Calu3 (cell line): ENCODE measurements at regions not wholly inside any gene's neighbourhood (a gene's known extent, or its start where the extent isn't known, plus 50 kb on each side); places are given as distances from the start of the nearest gene placed in this dataset.

Experiments used
- BruUV-seq: library from RNA; stranded (reverse); fragments of 400-500 nt; replicated peaks from 2 replicates; lab custom pipeline; 2021; lab: Mats Ljungman, UMichigan
- CTCF ChIA-PET: fragments of 300-600 bp; sonication (Branson Sonifier 250); formaldehyde crosslinking; loops from one replicate; lab custom pipeline; 2022; ENCODE audit warnings: antibody characterized with exemption; lab: Charles Lee
- DNase-seq: peaks from one replicate; pipeline ENCODE4 v3.0.0; 2022
- H3K27ac Mint-ChIP-seq: one replicate; pipeline ENCODE4 v1.8.0; 2022; ENCODE audit warnings: mixed read lengths; ENCODE audit not compliant: unreplicated experiment
- H3K27me3 Mint-ChIP-seq: one replicate; pipeline ENCODE4 v1.8.0; 2022; ENCODE audit warnings: mixed read lengths; ENCODE audit not compliant: unreplicated experiment
- H3K36me3 Mint-ChIP-seq: one replicate; pipeline ENCODE4 v1.8.0; 2022; ENCODE audit warnings: mild to moderate bottlenecking, moderate library complexity, mixed read lengths; ENCODE audit not compliant: insufficient read depth, unreplicated experiment
- H3K4me1 Mint-ChIP-seq: one replicate; pipeline ENCODE4 v1.8.0; 2022; ENCODE audit warnings: mild to moderate bottlenecking, low read depth, mixed read lengths; ENCODE audit not compliant: unreplicated experiment
- H3K4me3 Mint-ChIP-seq: one replicate; pipeline ENCODE4 v1.8.0; 2022; ENCODE audit warnings: mild to moderate bottlenecking, low read depth, moderate library complexity, mixed read lengths; ENCODE audit not compliant: unreplicated experiment
- H3K9me3 Mint-ChIP-seq: one replicate; pipeline ENCODE4 v1.8.0; 2022; ENCODE audit warnings: low read depth, mixed read lengths; ENCODE audit not compliant: unreplicated experiment
- intact Hi-C: fragments of 100-400 bp; cut with micrococcal nuclease; formaldehyde crosslinking; loops from one replicate; pipeline ENCODE4 v1.10.0; 2022; ENCODE audit not compliant: unreplicated experiment
- TF ChIP-seq, protein P1 (sequence below): fragments of 200-600 bp; IDR thresholded peaks from one replicate; pipeline ENCODE4 v1.8.0; 2022; ENCODE audit warnings: antibody characterized with exemption; ENCODE audit not compliant: unreplicated experiment

GRCh38 chr3:104886220-104886995, 480.3 kb upstream of the ALCAM start:
- no peaks in the 10 kb centered on the region for H3K4me1 Mint-ChIP-seq
- no peak overlapping the region for H3K27ac Mint-ChIP-seq
- H3K27me3 Mint-ChIP-seq = no peaks in the 10 kb centered on the region
- no peak for DNase-seq
- CTCF ChIA-PET = no interaction called here
- no peak overlapping the region for H3K4me3 Mint-ChIP-seq
- BruUV-seq = no TSS peak
- no peaks in the 10 kb centered on the region for H3K36me3 Mint-ChIP-seq
- intact Hi-C loops = no loop called here
- TF ChIP-seq, protein P1, sequence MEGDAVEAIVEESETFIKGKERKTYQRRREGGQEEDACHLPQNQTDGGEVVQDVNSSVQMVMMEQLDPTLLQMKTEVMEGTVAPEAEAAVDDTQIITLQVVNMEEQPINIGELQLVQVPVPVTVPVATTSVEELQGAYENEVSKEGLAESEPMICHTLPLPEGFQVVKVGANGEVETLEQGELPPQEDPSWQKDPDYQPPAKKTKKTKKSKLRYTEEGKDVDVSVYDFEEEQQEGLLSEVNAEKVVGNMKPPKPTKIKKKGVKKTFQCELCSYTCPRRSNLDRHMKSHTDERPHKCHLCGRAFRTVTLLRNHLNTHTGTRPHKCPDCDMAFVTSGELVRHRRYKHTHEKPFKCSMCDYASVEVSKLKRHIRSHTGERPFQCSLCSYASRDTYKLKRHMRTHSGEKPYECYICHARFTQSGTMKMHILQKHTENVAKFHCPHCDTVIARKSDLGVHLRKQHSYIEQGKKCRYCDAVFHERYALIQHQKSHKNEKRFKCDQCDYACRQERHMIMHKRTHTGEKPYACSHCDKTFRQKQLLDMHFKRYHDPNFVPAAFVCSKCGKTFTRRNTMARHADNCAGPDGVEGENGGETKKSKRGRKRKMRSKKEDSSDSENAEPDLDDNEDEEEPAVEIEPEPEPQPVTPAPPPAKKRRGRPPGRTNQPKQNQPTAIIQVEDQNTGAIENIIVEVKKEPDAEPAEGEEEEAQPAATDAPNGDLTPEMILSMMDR = no peak
- no peaks in the 10 kb centered on the region for H3K9me3 Mint-ChIP-seq

- BruUV-seq = no TSS peak
- intact Hi-C loops = no loop called here
- Mint-ChIP-seq H3K4me1 (no peaks in the 10 kb centered on the region), H3K9me3 (no peaks in the 10 kb centered on the region), H3K27me3 (no peaks in the 10 kb centered on the region), H3K4me3 (no peak overlapping the region), H3K36me3 (no peaks in the 10 kb centered on the region), H3K27ac (no peak overlapping the region)
- CTCF ChIA-PET = no interaction called here
- no peak for DNase-seq
- TF ChIP-seq, protein P1 = no peak
Observed at GRCh38 chr3:104887069-104887468, 479.6 kb upstream of the ALCAM start.

DNA sequence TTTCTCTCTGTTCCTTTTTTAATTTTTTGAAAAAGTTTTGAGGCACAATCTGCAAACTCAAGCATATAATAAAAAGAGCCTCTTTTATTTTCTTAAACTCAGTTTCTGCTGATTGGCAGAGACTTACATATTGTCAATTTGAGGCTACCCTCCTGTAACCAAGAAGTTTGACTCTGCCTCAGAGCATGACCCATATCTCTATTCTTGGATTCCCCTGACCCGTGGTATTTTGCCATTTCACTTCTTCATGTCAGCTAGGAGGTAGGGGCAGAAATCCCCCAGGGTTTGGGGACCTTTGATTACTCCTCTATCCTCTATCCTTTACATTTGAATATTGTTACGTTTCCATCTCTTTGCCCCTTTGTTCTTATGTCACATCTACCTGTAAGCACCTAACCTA, 479.1 kb upstream of the ALCAM start:
- no peak overlapping the region for H3K27ac Mint-ChIP-seq
- CTCF ChIA-PET = no interaction called here
- TF ChIP-seq, protein P1 = no peak

DNA sequence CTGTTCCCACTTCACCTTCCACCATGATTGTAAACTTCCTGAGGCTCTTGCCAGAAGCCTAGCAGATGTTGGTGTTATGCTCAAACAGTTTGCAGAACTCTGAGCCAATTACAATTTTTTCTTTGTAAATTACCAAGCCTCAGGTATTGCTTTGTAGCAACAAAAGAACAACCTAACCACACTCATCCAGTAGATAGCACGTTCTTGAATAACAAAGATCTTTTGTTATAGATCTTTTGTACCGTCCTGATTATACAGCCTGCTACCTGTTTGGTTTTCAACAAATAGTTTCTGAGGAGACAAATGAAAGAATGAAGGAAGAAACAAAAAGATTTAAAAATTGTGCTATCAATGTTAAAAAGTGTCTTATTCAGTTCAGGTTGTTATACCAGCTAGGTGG, 474.7 kb upstream of the ALCAM start:
- no TSS peak for BruUV-seq
- no peak for DNase-seq
- Mint-ChIP-seq H3K9me3 (no peaks in the 10 kb centered on the region), H3K4me1 (no peaks in the 10 kb centered on the region), H3K4me3 (no peak overlapping the region), H3K27ac (no peak overlapping the region), H3K36me3 (no peaks in the 10 kb centered on the region), H3K27me3 (no peaks in the 10 kb centered on the region)
- TF ChIP-seq, protein P1 = no peak
- intact Hi-C loops = no loop called here
- CTCF ChIA-PET = no interaction called here

More for the DNA sequence above, 479.1 kb upstream of the ALCAM start:
- intact Hi-C loops = no loop called here
- no peak overlapping the region for H3K4me3 Mint-ChIP-seq
- no TSS peak for BruUV-seq
- no peak for DNase-seq
- no peaks in the 10 kb centered on the region for H3K4me1 Mint-ChIP-seq
- no peaks in the 10 kb centered on the region for H3K36me3 Mint-ChIP-seq
- no peaks in the 10 kb centered on the region for H3K9me3 Mint-ChIP-seq
- no peaks in the 10 kb centered on the region for H3K27me3 Mint-ChIP-seq
